Keratinocyte (primary cell): ENCODE measurements at regions not wholly inside any gene's neighbourhood (a gene's known extent, or its start where the extent isn't known, plus 50 kb on each side); places are given as distances from the start of the nearest gene placed in this dataset.

Source experiments
- DNase-seq: peaks from one replicate; pipeline ENCODE4 v3.0.0-alpha.2; 2011; ENCODE audit warnings: low read depth, missing footprints, low spot score
- FAIRE-seq: peaks from 2 replicates; lab custom pipeline; 2011; peaks lifted over from hg19 to GRCh38; lab: Jason Lieb, UNC
- H2AFZ ChIP-seq: 2 replicates; pipeline ENCODE4 v1.6.0; 2012; ENCODE audit warnings: low read length, control low read depth, inconsistent platforms; ENCODE audit not compliant: control insufficient read depth
- H3K27ac ChIP-seq: 2 replicates; pipeline ENCODE4 v1.5.1; 2011; ENCODE audit warnings: low read length; ENCODE audit not compliant: control insufficient read depth, insufficient read depth
- H3K27me3 ChIP-seq: 3 replicates; pipeline ENCODE4 v1.6.0; 2011; ENCODE audit warnings: low read length; ENCODE audit not compliant: control insufficient read depth, insufficient read depth; ENCODE audit errors: extremely low read depth
- H3K36me3 ChIP-seq, 2 experiments: 2 replicates in 1 of 2; 3 replicates in 1 of 2; pipeline ENCODE4 v1.5.1; 2011; ENCODE audit warnings: low read length in 2 of 2, mild to moderate bottlenecking in 1 of 2; ENCODE audit not compliant: control insufficient read depth in 2 of 2, insufficient read depth in 2 of 2; ENCODE audit errors: extremely low read depth in 1 of 2
- H3K4me1 ChIP-seq: 3 replicates; pipeline ENCODE4 v1.5.1; 2011; ENCODE audit warnings: low read length; ENCODE audit not compliant: control insufficient read depth, insufficient read depth; ENCODE audit errors: extremely low read depth
- H3K4me2 ChIP-seq: 3 replicates; pipeline ENCODE4 v1.6.0; 2011; ENCODE audit warnings: low read depth, low read length; ENCODE audit not compliant: control insufficient read depth, insufficient read depth; ENCODE audit errors: extremely low read depth
- H3K4me3 ChIP-seq, 3 experiments: fragments of 200-600 bp in 1 of 3; sonication (generic) in 1 of 3; 2 replicates in 2 of 3; 3 replicates in 1 of 3; pipeline ENCODE4 v1.5.1; 2011 to 2016; ENCODE audit warnings: low read length in 3 of 3, mild to moderate bottlenecking in 3 of 3, control low read depth in 2 of 3, inconsistent platforms in 1 of 3, low read depth in 1 of 3, mixed read lengths in 1 of 3, mixed run types in 1 of 3, moderate library complexity in 1 of 3; ENCODE audit not compliant: control insufficient read depth in 2 of 3, insufficient read depth in 2 of 3; ENCODE audit errors: extremely low read depth in 1 of 3
- H3K79me2 ChIP-seq: 2 replicates; pipeline ENCODE4 v1.6.0; 2012; ENCODE audit warnings: low read length; ENCODE audit not compliant: control insufficient read depth, insufficient read depth
- H3K9ac ChIP-seq: 3 replicates; pipeline ENCODE4 v1.6.0; 2011; ENCODE audit warnings: low read length; ENCODE audit not compliant: control insufficient read depth, insufficient read depth; ENCODE audit errors: extremely low read depth
- H3K9me1 ChIP-seq: 3 replicates; pipeline ENCODE4 v1.6.0; 2011; ENCODE audit warnings: low read length; ENCODE audit not compliant: control insufficient read depth, insufficient read depth; ENCODE audit errors: extremely low read depth
- H3K9me3 ChIP-seq: 2 replicates; pipeline ENCODE4 v1.5.1; 2012; ENCODE audit warnings: low read depth, low read length; ENCODE audit not compliant: control insufficient read depth
- H4K20me1 ChIP-seq: 3 replicates; pipeline ENCODE4 v1.6.0; 2011; ENCODE audit warnings: low read length; ENCODE audit not compliant: control insufficient read depth, insufficient read depth; ENCODE audit errors: extremely low read depth
- EZH2 ChIP-seq: IDR thresholded peaks from one replicate; pipeline ENCODE4 v1.6.1; 2012; ENCODE audit warnings: inconsistent platforms, mild to moderate bottlenecking, low read length, moderate library complexity
- dilution Hi-C: fragments of 300-500 bp; cut with MboI; formaldehyde crosslinking; loops from one replicate; pipeline ENCODE4 v1.7.0; 2020; ENCODE audit warnings: low sequenced_read_pairs; ENCODE audit not compliant: extremely low pct_ligation_motif_present
- TF ChIP-seq, protein P1 (sequence below), 3 experiments: IDR thresholded peaks in 1 of 3; conservative IDR thresholded peaks in 1 of 3; optimal IDR thresholded peaks in 1 of 3; 2 replicates in 2 of 3; 3 replicates in 1 of 3; pipeline versions ENCODE3 to v1.5.1; 2011; ENCODE audit warnings: low read length in 3 of 3, mild to moderate bottlenecking in 3 of 3, moderate library complexity in 2 of 3, control low read depth in 1 of 3, inconsistent platforms in 1 of 3; ENCODE audit not compliant: insufficient read depth in 2 of 3; ENCODE audit errors: extremely low read depth in 1 of 3

DNA sequence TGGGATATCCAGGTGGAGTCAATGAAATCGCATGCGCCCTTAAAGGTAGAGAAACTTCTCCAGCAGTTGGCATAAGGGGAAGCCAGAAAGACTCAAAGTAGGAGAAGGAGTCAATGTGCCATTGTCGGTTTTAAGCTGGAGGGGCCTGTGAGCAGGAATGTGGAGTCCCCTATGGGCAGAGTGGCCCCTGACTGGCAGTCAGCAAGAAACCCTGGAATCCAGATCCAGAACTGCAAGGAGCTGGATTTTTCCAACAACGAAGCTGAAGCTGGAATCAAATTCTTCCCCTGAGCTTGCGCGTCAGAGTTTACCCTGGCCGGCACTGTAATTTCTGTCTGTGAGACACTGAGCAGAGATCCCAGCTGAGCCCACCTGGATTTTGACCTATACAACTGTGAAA is 315.0 kb downstream of the DHX35 start:
- H4K20me1 ChIP-seq: no peaks in the 10 kb centered on the region
- peaks cover under 1% of the 10 kb centered on the region for H3K27me3 ChIP-seq
- H2AFZ ChIP-seq: no peak overlapping the region
- no peak overlapping the region for H3K9ac ChIP-seq
- no peak for TF ChIP-seq EZH2
- TF ChIP-seq, protein P1, sequence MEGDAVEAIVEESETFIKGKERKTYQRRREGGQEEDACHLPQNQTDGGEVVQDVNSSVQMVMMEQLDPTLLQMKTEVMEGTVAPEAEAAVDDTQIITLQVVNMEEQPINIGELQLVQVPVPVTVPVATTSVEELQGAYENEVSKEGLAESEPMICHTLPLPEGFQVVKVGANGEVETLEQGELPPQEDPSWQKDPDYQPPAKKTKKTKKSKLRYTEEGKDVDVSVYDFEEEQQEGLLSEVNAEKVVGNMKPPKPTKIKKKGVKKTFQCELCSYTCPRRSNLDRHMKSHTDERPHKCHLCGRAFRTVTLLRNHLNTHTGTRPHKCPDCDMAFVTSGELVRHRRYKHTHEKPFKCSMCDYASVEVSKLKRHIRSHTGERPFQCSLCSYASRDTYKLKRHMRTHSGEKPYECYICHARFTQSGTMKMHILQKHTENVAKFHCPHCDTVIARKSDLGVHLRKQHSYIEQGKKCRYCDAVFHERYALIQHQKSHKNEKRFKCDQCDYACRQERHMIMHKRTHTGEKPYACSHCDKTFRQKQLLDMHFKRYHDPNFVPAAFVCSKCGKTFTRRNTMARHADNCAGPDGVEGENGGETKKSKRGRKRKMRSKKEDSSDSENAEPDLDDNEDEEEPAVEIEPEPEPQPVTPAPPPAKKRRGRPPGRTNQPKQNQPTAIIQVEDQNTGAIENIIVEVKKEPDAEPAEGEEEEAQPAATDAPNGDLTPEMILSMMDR (optimal IDR thresholded peaks at IDR 0.05 in 1 of 3, IDR thresholded peaks at IDR 0.05 in 1 of 3, conservative IDR thresholded peaks at IDR 0.05 in 1 of 3; ENCODE audit: extremely low read depth in 1 of 3, insufficient read depth in 2 of 3, low read length in 3 of 3): no peak
- no peaks in the 10 kb centered on the region for H3K79me2 ChIP-seq
- no peaks in the 10 kb centered on the region for H3K9me1 ChIP-seq
- H3K4me3 ChIP-seq: no peak overlapping the region
- DNase-seq: no peak
- no peaks in the 10 kb centered on the region for H3K36me3 ChIP-seq
- no peaks in the 10 kb centered on the region for H3K4me1 ChIP-seq
- H3K4me2 ChIP-seq: no peak overlapping the region
- no peaks in the 10 kb centered on the region for H3K9me3 ChIP-seq
- dilution Hi-C loops: no loop called here
- no peak for FAIRE-seq
- no peak overlapping the region for H3K27ac ChIP-seq

DNA sequence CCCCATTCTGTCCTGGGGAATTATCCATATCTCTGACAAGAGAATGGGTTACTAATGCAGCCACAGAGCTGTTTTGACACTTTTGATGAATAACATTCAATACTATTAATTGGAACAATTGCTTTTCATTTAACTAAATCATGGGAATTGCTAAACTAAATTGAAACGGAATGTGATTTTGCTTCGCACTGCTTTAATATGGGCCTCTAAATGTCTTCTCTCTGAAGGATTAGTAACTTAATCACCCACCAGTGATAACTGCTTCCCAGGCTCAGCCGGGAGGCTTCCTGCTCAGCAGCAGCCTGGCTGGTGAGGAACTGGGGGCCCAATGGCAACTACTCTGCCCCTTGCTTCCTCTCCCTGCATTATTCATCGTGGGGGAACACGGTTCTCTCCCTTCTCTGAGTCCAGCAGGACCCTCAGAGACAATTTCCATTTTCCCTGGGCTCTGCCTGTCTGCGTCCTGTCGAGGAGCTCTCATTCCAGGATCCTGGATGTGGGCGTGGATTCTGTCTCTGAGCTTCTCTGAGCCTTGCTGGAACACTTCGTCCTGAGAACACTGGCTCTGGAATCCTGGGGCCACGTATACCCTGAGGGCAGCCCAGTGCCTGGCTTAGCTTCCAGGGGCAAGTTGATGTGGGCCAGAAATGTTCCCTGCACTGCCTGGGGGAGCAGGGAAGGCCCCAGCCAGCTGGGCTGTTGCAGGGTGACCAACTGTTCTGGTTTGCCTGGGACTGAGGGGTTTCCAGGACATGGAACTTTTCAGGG is 308.9 kb downstream of the DHX35 start:
- Histone ChIP-seq H2AFZ (no peak overlapping the region), H3K4me1 (no peaks in the 10 kb centered on the region), H3K9ac (no peak overlapping the region), H3K36me3 (no peaks in the 10 kb centered on the region), H3K9me1 (no peaks in the 10 kb centered on the region), H3K27ac (no peak overlapping the region), H3K27me3 (no peaks in the 10 kb centered on the region), H3K79me2 (no peaks in the 10 kb centered on the region), H3K9me3 (no peaks in the 10 kb centered on the region), H3K4me2 (no peak overlapping the region), H3K4me3 (no peak overlapping the region), H4K20me1 (no peaks in the 10 kb centered on the region)
- TF ChIP-seq EZH2: no peak
- TF ChIP-seq, protein P1 (optimal IDR thresholded peaks at IDR 0.05 in 1 of 3, IDR thresholded peaks at IDR 0.05 in 1 of 3, conservative IDR thresholded peaks at IDR 0.05 in 1 of 3; ENCODE audit: extremely low read depth in 1 of 3, insufficient read depth in 2 of 3, low read length in 3 of 3): no peak
- dilution Hi-C loops: no loop called here
- FAIRE-seq (no peak), DNase-seq (no peak)
